Neural cell (in vitro differentiated cells): ENCODE measurements at regions not wholly inside any gene's neighbourhood (a gene's known extent, or its start where the extent isn't known, plus 50 kb on each side); places are given as distances from the start of the nearest gene placed in this dataset.

Source experiments
- CTCF ChIP-seq: fragments of 450-650 bp; IDR thresholded peaks from 2 replicates; pipeline ENCODE4 v1.5.1; 2014; ENCODE audit warnings: antibody characterized with exemption, mild to moderate bottlenecking, moderate library complexity; ENCODE audit not compliant: poor library complexity, severe bottlenecking
- MXI1 ChIP-seq: fragments of 450-650 bp; conservative IDR thresholded peaks from 2 replicates; pipeline ENCODE4 v1.6.1; 2014; ENCODE audit warnings: antibody characterized with exemption, mild to moderate bottlenecking; ENCODE audit not compliant: poor library complexity, severe bottlenecking
- REST ChIP-seq: IDR thresholded peaks from 2 replicates; pipeline ENCODE4 v1.6.1; 2012; ENCODE audit warnings: borderline replicate concordance
- SMC3 ChIP-seq: fragments of 450-650 bp; conservative IDR thresholded peaks from 2 replicates; pipeline ENCODE4 v1.6.1; 2014; ENCODE audit warnings: antibody characterized with exemption, mild to moderate bottlenecking, moderate library complexity; ENCODE audit not compliant: poor library complexity
- TAF1 ChIP-seq: IDR thresholded peaks from 2 replicates; pipeline ENCODE4 v1.6.1; 2012; ENCODE audit warnings: low read depth

GRCh38 chr5:18285257-18285656, 651.0 kb downstream of the TAF11L14 start:
- no peak for TF ChIP-seq CTCF
- TF ChIP-seq SMC3 = no peak
- no peak for TF ChIP-seq TAF1
- TF ChIP-seq MXI1 = no peak
- TF ChIP-seq REST = no peak
